ENCODE measurements at regions not wholly inside any gene's neighbourhood (a gene's known extent, or its start where the extent isn't known, plus 50 kb on each side); places are given as distances from the start of the nearest gene placed in this dataset.

GRCh38 chr4:189763583-189763982 is 177.1 kb upstream of the FRG1 start:
- Histone ChIP-seq H3K18ac (ENCODE audit: low read length) (no peak overlapping the region), H2AFZ (ENCODE audit: low read length) (no peak overlapping the region), H4K91ac (ENCODE audit: low read depth, low read length, poor library complexity) (no peak overlapping the region), H3K36me3 (replicated peaks in 1 of 2; ENCODE audit: control insufficient read depth in 2 of 2, insufficient read depth in 2 of 2, low read length in 2 of 2) (no peaks in the 10 kb centered on the region), H2BK5ac (ENCODE audit: low read length) (no peak overlapping the region), H3K4me1 (ENCODE audit: control insufficient read depth in 2 of 2, insufficient read depth in 1 of 2, low read depth in 1 of 2, low read length in 2 of 2) (no peaks in the 10 kb centered on the region), H3K27ac (replicated peaks; ENCODE audit: low read length) (no peak overlapping the region), H2BK120ac (ENCODE audit: low read depth, low read length) (no peak overlapping the region), H2BK15ac (ENCODE audit: low read length) (no peak overlapping the region), H2BK12ac (ENCODE audit: low read length) (no peak overlapping the region), H3K79me1 (ENCODE audit: low read depth, low read length) (no peaks in the 10 kb centered on the region), H3K4ac (ENCODE audit: low read length) (no peak overlapping the region), H3K4me2 (ENCODE audit: insufficient read depth, low read length, poor library complexity, severe bottlenecking) (no peak overlapping the region), H4K8ac (ENCODE audit: low read depth, low read length) (no peak overlapping the region), H3K27me3 (ENCODE audit: control insufficient read depth in 3 of 3, insufficient read depth in 3 of 3, low read depth in 1 of 3, low read length in 3 of 3) (no peaks in the 10 kb centered on the region), H2AK5ac (ENCODE audit: low read depth, low read length) (no peak overlapping the region), H3K14ac (ENCODE audit: low read length) (no peak overlapping the region), H3K9me3 (replicated peaks in 1 of 2; ENCODE audit: control insufficient read depth in 2 of 2, insufficient read depth in 1 of 2, low read depth in 1 of 2, low read length in 2 of 2) (no peaks in the 10 kb centered on the region), H3K4me3 (ENCODE audit: low read length in 2 of 2) (no peak overlapping the region), H3K9ac (ENCODE audit: low read depth, low read length, poor library complexity) (no peak overlapping the region), H3K23ac (ENCODE audit: low read depth, low read length, poor library complexity) (no peak overlapping the region)
- DNase-seq (ENCODE audit: low spot score) = no peak
- whole genome bisulfite sequencing, 2 donors (ENCODE audit: extremely low coverage in 2 of 2, insufficient read length in 2 of 2, insufficient replicate concordance in 1 of 2) = no CpG with 5 or more reads among the region's 3 CpGs

- H3K4me1 ChIP-seq (ENCODE audit: control insufficient read depth in 2 of 2, insufficient read depth in 1 of 2, low read depth in 1 of 2, low read length in 2 of 2) = no peaks in the 10 kb centered on the region
Observed at GRCh38 chr4:189765301-189765700, 175.4 kb upstream of the FRG1 start.

GRCh38 chr4:189765736-189766135 is 174.9 kb upstream of the FRG1 start:
- no peaks in the 10 kb centered on the region for H3K27me3 ChIP-seq (ENCODE audit: control insufficient read depth in 3 of 3, insufficient read depth in 3 of 3, low read depth in 1 of 3, low read length in 3 of 3)
- no peak overlapping the region for H3K4me2 ChIP-seq (ENCODE audit: insufficient read depth, low read length, poor library complexity, severe bottlenecking)
- H3K4me3 ChIP-seq (ENCODE audit: low read length in 2 of 2) = no peak overlapping the region
- H4K91ac ChIP-seq (ENCODE audit: low read depth, low read length, poor library complexity) = no peak overlapping the region
- no peak overlapping the region for H2BK120ac ChIP-seq (ENCODE audit: low read depth, low read length)
- no peak overlapping the region for H3K23ac ChIP-seq (ENCODE audit: low read depth, low read length, poor library complexity)
- H2BK5ac ChIP-seq (ENCODE audit: low read length) = no peak overlapping the region
- no peak for DNase-seq (ENCODE audit: low spot score)
- no peaks in the 10 kb centered on the region for H3K79me1 ChIP-seq (ENCODE audit: low read depth, low read length)
- no peak overlapping the region for H2AFZ ChIP-seq (ENCODE audit: low read length)
- no peaks in the 10 kb centered on the region for H3K36me3 ChIP-seq (replicated peaks in 1 of 2; ENCODE audit: control insufficient read depth in 2 of 2, insufficient read depth in 2 of 2, low read length in 2 of 2)
- H2AK5ac ChIP-seq (ENCODE audit: low read depth, low read length) = no peak overlapping the region
- no peak overlapping the region for H3K27ac ChIP-seq (replicated peaks; ENCODE audit: low read length)
- no peak overlapping the region for H3K18ac ChIP-seq (ENCODE audit: low read length)
- whole genome bisulfite sequencing, 2 donors (ENCODE audit: extremely low coverage in 2 of 2, insufficient read length in 2 of 2, insufficient replicate concordance in 1 of 2) = no CpG with 5 or more reads among the region's 6 CpGs
- no peak overlapping the region for H4K8ac ChIP-seq (ENCODE audit: low read depth, low read length)
- H3K9ac ChIP-seq (ENCODE audit: low read depth, low read length, poor library complexity) = no peak overlapping the region
- no peak overlapping the region for H2BK12ac ChIP-seq (ENCODE audit: low read length)
- H3K9me3 ChIP-seq (replicated peaks in 1 of 2; ENCODE audit: control insufficient read depth in 2 of 2, insufficient read depth in 1 of 2, low read depth in 1 of 2, low read length in 2 of 2) = no peaks in the 10 kb centered on the region
- no peaks in the 10 kb centered on the region for H3K4me1 ChIP-seq (ENCODE audit: control insufficient read depth in 2 of 2, insufficient read depth in 1 of 2, low read depth in 1 of 2, low read length in 2 of 2)
- no peak overlapping the region for H3K4ac ChIP-seq (ENCODE audit: low read length)
- no peak overlapping the region for H3K14ac ChIP-seq (ENCODE audit: low read length)
- no peak overlapping the region for H2BK15ac ChIP-seq (ENCODE audit: low read length)

More at GRCh38 chr4:189765301-189765700, 175.4 kb upstream of the FRG1 start:
- no peak overlapping the region for H3K14ac ChIP-seq (ENCODE audit: low read length)
- no peak overlapping the region for H3K9ac ChIP-seq (ENCODE audit: low read depth, low read length, poor library complexity)
- no peak overlapping the region for H2AK5ac ChIP-seq (ENCODE audit: low read depth, low read length)
- no peak overlapping the region for H3K4me3 ChIP-seq (ENCODE audit: low read length in 2 of 2)
- H3K23ac ChIP-seq (ENCODE audit: low read depth, low read length, poor library complexity) = no peak overlapping the region
- no peak overlapping the region for H2BK12ac ChIP-seq (ENCODE audit: low read length)
- H3K27me3 ChIP-seq (ENCODE audit: control insufficient read depth in 3 of 3, insufficient read depth in 3 of 3, low read depth in 1 of 3, low read length in 3 of 3) = no peaks in the 10 kb centered on the region
- no peak overlapping the region for H3K27ac ChIP-seq (replicated peaks; ENCODE audit: low read length)
- H4K8ac ChIP-seq (ENCODE audit: low read depth, low read length) = no peak overlapping the region
- no CpG with 5 or more reads among the region's 10 CpGs for WGBS, 2 donors (ENCODE audit: extremely low coverage in 2 of 2, insufficient read length in 2 of 2, insufficient replicate concordance in 1 of 2)
- H4K91ac ChIP-seq (ENCODE audit: low read depth, low read length, poor library complexity) = no peak overlapping the region
- H2BK15ac ChIP-seq (ENCODE audit: low read length) = no peak overlapping the region
- H3K79me1 ChIP-seq (ENCODE audit: low read depth, low read length) = no peaks in the 10 kb centered on the region
- H2BK5ac ChIP-seq (ENCODE audit: low read length) = no peak overlapping the region
- H3K18ac ChIP-seq (ENCODE audit: low read length) = peak overlapping the region; percentile 11
- no peak overlapping the region for H3K4me2 ChIP-seq (ENCODE audit: insufficient read depth, low read length, poor library complexity, severe bottlenecking)
- no peak for DNase-seq (ENCODE audit: low spot score)
- no peaks in the 10 kb centered on the region for H3K9me3 ChIP-seq (replicated peaks in 1 of 2; ENCODE audit: control insufficient read depth in 2 of 2, insufficient read depth in 1 of 2, low read depth in 1 of 2, low read length in 2 of 2)
- H2AFZ ChIP-seq (ENCODE audit: low read length) = no peak overlapping the region
- no peaks in the 10 kb centered on the region for H3K36me3 ChIP-seq (replicated peaks in 1 of 2; ENCODE audit: control insufficient read depth in 2 of 2, insufficient read depth in 2 of 2, low read length in 2 of 2)
- H2BK120ac ChIP-seq (ENCODE audit: low read depth, low read length) = no peak overlapping the region
- no peak overlapping the region for H3K4ac ChIP-seq (ENCODE audit: low read length)

GRCh38 chr4:189767941-189768340 is 172.7 kb upstream of the FRG1 start:
- H3K18ac ChIP-seq (ENCODE audit: low read length) = no peak overlapping the region
- no peak overlapping the region for H2BK120ac ChIP-seq (ENCODE audit: low read depth, low read length)
- DNase-seq (ENCODE audit: low spot score) = no peak
- H2BK15ac ChIP-seq (ENCODE audit: low read length) = no peak overlapping the region
- no peaks in the 10 kb centered on the region for H3K9me3 ChIP-seq (replicated peaks in 1 of 2; ENCODE audit: control insufficient read depth in 2 of 2, insufficient read depth in 1 of 2, low read depth in 1 of 2, low read length in 2 of 2)
- H3K14ac ChIP-seq (ENCODE audit: low read length) = no peak overlapping the region
- no peak overlapping the region for H2AFZ ChIP-seq (ENCODE audit: low read length)
- no peak overlapping the region for H4K91ac ChIP-seq (ENCODE audit: low read depth, low read length, poor library complexity)
- no peak overlapping the region for H4K8ac ChIP-seq (ENCODE audit: low read depth, low read length)
- no peak overlapping the region for H2AK5ac ChIP-seq (ENCODE audit: low read depth, low read length)
- H3K23ac ChIP-seq (ENCODE audit: low read depth, low read length, poor library complexity) = no peak overlapping the region
- whole genome bisulfite sequencing, 2 donors (ENCODE audit: extremely low coverage in 2 of 2, insufficient read length in 2 of 2, insufficient replicate concordance in 1 of 2) = no CpG with 5 or more reads among the region's 4 CpGs
- no peaks in the 10 kb centered on the region for H3K79me1 ChIP-seq (ENCODE audit: low read depth, low read length)
- no peaks in the 10 kb centered on the region for H3K36me3 ChIP-seq (replicated peaks in 1 of 2; ENCODE audit: control insufficient read depth in 2 of 2, insufficient read depth in 2 of 2, low read length in 2 of 2)
- H3K4me1 ChIP-seq (ENCODE audit: control insufficient read depth in 2 of 2, insufficient read depth in 1 of 2, low read depth in 1 of 2, low read length in 2 of 2) = no peaks in the 10 kb centered on the region
- H2BK5ac ChIP-seq (ENCODE audit: low read length) = no peak overlapping the region
- no peak overlapping the region for H2BK12ac ChIP-seq (ENCODE audit: low read length)
- H3K27me3 ChIP-seq (ENCODE audit: control insufficient read depth in 3 of 3, insufficient read depth in 3 of 3, low read depth in 1 of 3, low read length in 3 of 3) = no peaks in the 10 kb centered on the region
- H3K4me2 ChIP-seq (ENCODE audit: insufficient read depth, low read length, poor library complexity, severe bottlenecking) = no peak overlapping the region
- no peak overlapping the region for H3K4ac ChIP-seq (ENCODE audit: low read length)
- H3K27ac ChIP-seq (replicated peaks; ENCODE audit: low read length) = no peak overlapping the region
- H3K4me3 ChIP-seq (ENCODE audit: low read length in 2 of 2) = no peak overlapping the region
- no peak overlapping the region for H3K9ac ChIP-seq (ENCODE audit: low read depth, low read length, poor library complexity)

Data from neuronal stem cell (in vitro differentiated cells).